Astrocyte of the cerebellum (primary cell): ENCODE measurements at regions not wholly inside any gene's neighbourhood (a gene's known extent, or its start where the extent isn't known, plus 50 kb on each side); places are given as distances from the start of the nearest gene placed in this dataset.
"Not testable (repeated sequence)": the region's sequence is repeated elsewhere in the genome, so short reads cannot be mapped to it uniquely, and the experiment has no call there.

ENCODE experiments used
- DNase-seq: peaks from one replicate; pipeline ENCODE4 v3.0.0-alpha.2; 2011; ENCODE audit warnings: low read depth
- H3K4me3 ChIP-seq: 2 replicates; pipeline ENCODE4 v1.5.1; 2011; ENCODE audit warnings: mild to moderate bottlenecking, low read depth, low read length, moderate library complexity
- in situ Hi-C: cut with HindIII; loops from 2 replicates; pipeline ENCODE4 v1.10.0; 2017; ENCODE audit warnings: low sequenced_read_pairs
- TF ChIP-seq, protein P1 (sequence below): IDR thresholded peaks from 2 replicates; pipeline ENCODE4 v1.5.1; 2012; ENCODE audit warnings: low read length, low read depth, moderate library complexity, mild to moderate bottlenecking; ENCODE audit errors: missing control alignments

DNA sequence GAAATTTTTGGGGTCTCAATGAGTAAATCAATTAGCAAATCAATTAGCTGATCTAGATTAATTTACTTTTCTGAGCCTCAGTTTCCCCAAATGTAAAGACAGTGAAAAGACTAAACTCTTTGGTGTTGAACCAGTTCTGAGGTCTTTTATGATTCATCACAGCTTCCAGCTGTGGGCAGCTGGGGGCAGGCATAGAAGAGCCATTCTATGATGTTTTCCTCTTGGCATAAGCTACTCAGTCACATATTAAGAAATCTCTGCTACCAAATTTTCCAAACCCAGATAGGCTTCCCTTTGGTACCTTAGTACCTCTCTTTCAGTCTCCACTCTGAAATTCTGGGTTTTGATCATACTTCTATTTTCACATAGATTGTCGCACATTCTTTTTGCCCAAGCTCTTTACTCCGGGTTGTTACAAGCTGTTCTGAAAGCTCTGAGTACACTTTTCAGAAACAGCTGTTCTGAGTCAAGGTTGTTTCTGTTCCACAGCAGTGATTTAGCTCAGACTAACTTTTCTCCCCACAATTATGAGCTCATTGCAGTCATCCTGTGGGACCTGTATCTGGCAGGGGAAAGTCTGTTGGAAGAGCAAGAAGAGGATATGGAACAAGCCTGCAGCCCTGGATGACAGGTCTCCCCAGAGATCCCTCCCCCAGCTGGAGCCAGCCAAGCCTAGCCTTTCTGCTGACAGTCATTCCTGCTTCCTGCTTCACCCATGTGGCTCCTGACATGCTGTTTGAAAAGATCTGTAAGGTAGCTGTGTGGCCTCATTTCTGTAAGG, 599.6 kb upstream of the GHITM start:
- in situ Hi-C loops: no loop called here
- H3K4me3 ChIP-seq: no peak overlapping the region
- no peak for DNase-seq
- TF ChIP-seq, protein P1, sequence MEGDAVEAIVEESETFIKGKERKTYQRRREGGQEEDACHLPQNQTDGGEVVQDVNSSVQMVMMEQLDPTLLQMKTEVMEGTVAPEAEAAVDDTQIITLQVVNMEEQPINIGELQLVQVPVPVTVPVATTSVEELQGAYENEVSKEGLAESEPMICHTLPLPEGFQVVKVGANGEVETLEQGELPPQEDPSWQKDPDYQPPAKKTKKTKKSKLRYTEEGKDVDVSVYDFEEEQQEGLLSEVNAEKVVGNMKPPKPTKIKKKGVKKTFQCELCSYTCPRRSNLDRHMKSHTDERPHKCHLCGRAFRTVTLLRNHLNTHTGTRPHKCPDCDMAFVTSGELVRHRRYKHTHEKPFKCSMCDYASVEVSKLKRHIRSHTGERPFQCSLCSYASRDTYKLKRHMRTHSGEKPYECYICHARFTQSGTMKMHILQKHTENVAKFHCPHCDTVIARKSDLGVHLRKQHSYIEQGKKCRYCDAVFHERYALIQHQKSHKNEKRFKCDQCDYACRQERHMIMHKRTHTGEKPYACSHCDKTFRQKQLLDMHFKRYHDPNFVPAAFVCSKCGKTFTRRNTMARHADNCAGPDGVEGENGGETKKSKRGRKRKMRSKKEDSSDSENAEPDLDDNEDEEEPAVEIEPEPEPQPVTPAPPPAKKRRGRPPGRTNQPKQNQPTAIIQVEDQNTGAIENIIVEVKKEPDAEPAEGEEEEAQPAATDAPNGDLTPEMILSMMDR: no peak

DNA sequence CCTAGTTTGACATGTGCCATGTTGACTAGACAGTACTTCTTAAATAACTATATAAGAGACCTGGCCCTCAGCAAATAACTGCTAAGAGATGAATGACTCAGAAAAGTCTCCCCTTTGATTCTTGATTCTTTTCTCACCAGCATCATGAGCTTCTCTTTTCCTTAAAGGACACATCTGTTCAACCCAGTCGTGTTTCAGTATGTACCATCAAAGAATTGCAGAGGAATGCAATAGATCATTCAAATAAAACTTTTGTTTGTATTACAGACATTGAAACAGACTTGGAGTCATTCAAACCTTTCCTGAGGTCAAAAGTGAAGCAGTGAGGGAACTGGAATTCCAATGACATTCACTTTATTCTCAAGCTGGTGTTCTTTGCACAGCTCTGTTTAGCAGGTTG, 598.3 kb upstream of the GHITM start:
- no peak overlapping the region for H3K4me3 ChIP-seq
- in situ Hi-C loops: no loop called here
- TF ChIP-seq, protein P1: no peak
- no peak for DNase-seq

DNA sequence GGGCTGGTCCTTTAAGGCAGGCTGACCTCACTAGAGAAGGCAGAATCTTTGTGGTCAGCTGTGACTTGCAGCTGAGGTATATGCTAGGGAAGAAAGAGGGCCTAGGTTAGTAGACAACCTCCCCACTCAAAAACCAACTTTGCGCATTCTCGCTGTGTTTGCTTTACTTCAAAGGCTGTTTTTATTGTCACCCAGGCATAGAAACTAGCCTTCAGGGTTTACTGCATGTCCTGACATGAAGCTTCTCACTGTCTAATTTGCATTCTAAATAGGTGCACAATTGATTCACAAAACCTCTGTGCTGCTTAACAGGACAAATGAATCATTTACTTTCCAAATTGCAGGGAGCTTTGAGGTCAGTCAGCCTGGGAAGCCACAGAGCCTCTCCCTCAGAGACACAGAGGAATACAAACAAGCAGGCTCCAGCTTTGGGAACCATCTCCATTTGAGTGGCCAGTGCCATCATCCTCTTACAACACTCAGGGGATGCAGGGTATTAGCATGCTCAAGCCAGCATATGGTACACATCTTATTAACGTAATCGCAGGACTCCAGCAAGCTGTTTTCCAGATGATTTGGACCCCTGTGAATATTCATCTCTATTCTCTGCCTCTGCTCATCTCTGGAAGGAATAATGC, 596.4 kb upstream of the GHITM start:
- TF ChIP-seq, protein P1: no peak
- in situ Hi-C loops: no loop called here
- no peak overlapping the region for H3K4me3 ChIP-seq
- no peak for DNase-seq

DNA sequence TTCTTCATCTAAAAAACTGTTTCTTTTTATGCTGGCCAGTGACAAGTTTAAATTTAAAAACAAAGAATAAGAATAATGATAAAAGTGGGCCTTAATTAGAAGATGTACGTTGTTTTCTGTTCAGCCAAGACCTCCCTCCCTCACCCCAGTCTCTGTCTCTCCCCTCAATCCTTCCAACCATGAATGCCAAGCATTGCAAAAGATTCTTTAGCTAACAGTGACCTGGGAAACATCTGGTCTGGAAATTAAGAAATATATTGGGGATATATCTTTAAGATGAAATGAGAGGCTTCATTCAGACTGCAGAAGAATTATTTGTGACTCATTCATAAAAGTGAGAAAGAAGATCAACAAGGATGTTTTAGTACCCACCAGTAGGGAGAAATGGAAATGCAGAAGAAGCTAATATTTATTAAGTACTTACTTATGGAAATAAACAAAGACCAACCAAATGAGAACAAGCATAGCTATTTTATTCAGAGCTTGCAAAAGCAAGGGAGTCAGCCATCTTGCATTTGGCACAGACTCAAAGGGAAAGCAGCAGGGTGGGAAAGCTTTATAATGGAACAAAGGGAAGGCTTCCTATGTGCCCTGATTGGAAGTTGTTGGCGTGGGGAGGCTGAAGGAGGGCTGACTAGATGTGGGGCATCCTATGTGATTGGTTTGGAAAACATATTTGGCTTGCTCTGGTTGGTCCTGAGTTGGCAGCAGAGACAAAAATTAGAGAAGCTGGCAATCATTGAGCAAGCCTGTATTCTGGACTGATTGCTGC, 595.4 kb upstream of the GHITM start:
- TF ChIP-seq, protein P1: no peak
- no peak for DNase-seq
- no peak overlapping the region for H3K4me3 ChIP-seq
- in situ Hi-C loops: no loop called here

DNA sequence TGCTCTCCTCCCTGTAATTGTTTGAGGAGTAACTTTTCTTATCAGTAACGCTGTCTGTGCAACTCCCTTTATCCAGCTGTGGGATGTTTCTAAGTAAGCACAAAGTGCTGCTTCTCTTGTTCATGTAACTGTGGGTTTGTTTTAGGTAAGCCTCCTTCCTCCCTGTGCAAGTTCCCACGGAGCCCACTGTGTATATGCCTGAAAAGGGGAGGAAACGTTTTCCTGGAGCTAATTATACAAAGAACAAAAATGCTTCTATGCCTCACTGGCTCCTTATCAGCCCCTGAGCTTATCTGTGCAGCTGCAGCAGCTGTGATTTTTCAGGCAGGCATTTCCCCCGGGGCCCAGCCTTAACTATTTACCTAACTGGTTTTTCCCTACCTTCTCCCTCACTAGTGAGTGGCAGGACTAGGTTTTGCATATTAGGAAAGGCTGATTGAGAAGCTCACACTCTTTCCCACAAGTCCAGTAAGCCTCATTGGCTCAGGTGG, 593.4 kb upstream of the GHITM start:
- no peak for DNase-seq
- in situ Hi-C loops: no loop called here
- TF ChIP-seq, protein P1: no peak
- no peak overlapping the region for H3K4me3 ChIP-seq

DNA sequence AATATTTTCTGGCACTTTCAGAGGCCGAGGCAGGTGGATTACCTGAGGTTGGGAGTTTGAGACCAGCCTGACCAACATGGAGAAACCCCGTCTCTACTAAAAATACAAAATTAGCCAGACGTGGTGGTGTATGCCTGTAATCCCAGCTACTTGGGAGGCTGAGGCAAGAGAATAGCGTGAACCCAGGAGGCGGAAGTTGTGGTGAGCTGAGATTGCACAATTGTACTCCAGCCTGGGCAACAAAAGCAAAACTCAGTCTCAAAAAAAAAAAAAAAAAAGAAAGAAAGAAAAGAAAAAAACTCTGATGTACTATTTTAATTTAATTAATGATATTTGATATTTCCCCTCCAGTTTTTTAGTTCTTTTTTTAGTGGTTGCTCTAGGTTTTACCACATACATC, 588.1 kb upstream of the GHITM start:
- in situ Hi-C loops, DNase-seq, H3K4me3 ChIP-seq: not testable (repeated sequence)

DNA sequence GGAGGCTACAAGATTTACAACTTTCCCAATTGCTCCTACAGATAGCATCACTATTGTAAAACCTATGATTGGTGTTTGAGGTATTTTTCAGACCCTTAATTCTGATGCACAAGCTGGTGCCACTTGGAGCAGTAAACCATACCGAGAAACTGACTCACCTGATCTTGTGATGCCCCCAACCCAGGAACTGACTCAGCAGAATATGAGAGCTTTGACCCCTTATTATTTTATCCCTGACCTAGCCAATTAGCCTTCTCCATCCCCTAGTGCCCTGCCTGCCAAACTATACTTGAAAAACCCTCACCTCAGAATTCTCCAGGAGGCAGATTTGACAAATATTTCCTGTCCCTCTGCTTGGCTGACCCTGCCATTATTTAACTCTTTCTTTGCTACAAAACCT, 585.9 kb upstream of the GHITM start:
- DNase-seq: no peak
- in situ Hi-C loops: no loop called here
- H3K4me3 ChIP-seq: no peak overlapping the region
- TF ChIP-seq, protein P1: no peak
